ENCODE measurements at regions not wholly inside any gene's neighbourhood (a gene's known extent, or its start where the extent isn't known, plus 50 kb on each side); places are given as distances from the start of the nearest gene placed in this dataset.

DNA sequence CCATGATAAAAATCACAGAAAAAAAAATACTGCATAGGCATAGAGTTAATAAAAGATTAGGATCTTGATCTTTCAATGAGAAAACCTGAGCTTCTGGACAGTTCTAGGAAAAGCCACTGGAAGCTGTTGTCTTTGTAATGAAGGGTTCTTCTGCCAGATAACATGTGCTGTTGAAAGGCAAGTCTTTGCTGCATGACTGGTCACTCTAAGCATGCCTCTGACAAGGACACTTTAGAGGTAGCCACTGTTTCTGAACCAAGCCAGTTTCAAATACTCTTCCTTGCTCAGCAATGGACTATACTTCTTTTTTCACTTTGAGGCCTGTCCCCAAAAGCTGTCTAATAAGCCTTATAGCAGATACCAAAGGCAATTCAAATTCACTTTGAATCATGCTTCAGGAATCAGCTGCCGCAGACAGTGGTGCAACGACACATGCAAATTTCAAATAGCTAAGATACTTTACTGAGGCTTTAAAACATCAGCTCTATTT is 70.2 kb downstream of the BTG1 start:
- TF ChIP-seq, protein P1, sequence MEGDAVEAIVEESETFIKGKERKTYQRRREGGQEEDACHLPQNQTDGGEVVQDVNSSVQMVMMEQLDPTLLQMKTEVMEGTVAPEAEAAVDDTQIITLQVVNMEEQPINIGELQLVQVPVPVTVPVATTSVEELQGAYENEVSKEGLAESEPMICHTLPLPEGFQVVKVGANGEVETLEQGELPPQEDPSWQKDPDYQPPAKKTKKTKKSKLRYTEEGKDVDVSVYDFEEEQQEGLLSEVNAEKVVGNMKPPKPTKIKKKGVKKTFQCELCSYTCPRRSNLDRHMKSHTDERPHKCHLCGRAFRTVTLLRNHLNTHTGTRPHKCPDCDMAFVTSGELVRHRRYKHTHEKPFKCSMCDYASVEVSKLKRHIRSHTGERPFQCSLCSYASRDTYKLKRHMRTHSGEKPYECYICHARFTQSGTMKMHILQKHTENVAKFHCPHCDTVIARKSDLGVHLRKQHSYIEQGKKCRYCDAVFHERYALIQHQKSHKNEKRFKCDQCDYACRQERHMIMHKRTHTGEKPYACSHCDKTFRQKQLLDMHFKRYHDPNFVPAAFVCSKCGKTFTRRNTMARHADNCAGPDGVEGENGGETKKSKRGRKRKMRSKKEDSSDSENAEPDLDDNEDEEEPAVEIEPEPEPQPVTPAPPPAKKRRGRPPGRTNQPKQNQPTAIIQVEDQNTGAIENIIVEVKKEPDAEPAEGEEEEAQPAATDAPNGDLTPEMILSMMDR (IDR thresholded peaks at IDR 0.05; ENCODE audit: insufficient read depth, low read length) = no peak
- TF ChIP-seq, protein P2, sequence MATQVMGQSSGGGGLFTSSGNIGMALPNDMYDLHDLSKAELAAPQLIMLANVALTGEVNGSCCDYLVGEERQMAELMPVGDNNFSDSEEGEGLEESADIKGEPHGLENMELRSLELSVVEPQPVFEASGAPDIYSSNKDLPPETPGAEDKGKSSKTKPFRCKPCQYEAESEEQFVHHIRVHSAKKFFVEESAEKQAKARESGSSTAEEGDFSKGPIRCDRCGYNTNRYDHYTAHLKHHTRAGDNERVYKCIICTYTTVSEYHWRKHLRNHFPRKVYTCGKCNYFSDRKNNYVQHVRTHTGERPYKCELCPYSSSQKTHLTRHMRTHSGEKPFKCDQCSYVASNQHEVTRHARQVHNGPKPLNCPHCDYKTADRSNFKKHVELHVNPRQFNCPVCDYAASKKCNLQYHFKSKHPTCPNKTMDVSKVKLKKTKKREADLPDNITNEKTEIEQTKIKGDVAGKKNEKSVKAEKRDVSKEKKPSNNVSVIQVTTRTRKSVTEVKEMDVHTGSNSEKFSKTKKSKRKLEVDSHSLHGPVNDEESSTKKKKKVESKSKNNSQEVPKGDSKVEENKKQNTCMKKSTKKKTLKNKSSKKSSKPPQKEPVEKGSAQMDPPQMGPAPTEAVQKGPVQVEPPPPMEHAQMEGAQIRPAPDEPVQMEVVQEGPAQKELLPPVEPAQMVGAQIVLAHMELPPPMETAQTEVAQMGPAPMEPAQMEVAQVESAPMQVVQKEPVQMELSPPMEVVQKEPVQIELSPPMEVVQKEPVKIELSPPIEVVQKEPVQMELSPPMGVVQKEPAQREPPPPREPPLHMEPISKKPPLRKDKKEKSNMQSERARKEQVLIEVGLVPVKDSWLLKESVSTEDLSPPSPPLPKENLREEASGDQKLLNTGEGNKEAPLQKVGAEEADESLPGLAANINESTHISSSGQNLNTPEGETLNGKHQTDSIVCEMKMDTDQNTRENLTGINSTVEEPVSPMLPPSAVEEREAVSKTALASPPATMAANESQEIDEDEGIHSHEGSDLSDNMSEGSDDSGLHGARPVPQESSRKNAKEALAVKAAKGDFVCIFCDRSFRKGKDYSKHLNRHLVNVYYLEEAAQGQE (IDR thresholded peaks at IDR 0.05; ENCODE audit: insufficient replicate concordance, low read depth) = no peak
- TF ChIP-seq POLR2AphosphoS5 (IDR thresholded peaks at IDR 0.05; ENCODE audit: low read depth) (no peak), GABPA (IDR thresholded peaks at IDR 0.05; ENCODE audit: low read depth) (no peak), SPI1 (IDR thresholded peaks at IDR 0.05; ENCODE audit: borderline replicate concordance, low read depth) (no peak)
